Epidermal melanocyte (primary cell): ENCODE measurements at regions not wholly inside any gene's neighbourhood (a gene's known extent, or its start where the extent isn't known, plus 50 kb on each side); places are given as distances from the start of the nearest gene placed in this dataset.
A peak's percentile ranks its signal among the peaks of the same experiment; 100 is the strongest.
"Not testable (repeated sequence)": the region's sequence is repeated elsewhere in the genome, so short reads cannot be mapped to it uniquely, and the experiment has no call there.

Source experiments
- DNase-seq: peaks from one replicate; pipeline ENCODE4 v3.0.0; 2011; ENCODE audit warnings: low spot score; ENCODE audit not compliant: insufficient read length

DNA sequence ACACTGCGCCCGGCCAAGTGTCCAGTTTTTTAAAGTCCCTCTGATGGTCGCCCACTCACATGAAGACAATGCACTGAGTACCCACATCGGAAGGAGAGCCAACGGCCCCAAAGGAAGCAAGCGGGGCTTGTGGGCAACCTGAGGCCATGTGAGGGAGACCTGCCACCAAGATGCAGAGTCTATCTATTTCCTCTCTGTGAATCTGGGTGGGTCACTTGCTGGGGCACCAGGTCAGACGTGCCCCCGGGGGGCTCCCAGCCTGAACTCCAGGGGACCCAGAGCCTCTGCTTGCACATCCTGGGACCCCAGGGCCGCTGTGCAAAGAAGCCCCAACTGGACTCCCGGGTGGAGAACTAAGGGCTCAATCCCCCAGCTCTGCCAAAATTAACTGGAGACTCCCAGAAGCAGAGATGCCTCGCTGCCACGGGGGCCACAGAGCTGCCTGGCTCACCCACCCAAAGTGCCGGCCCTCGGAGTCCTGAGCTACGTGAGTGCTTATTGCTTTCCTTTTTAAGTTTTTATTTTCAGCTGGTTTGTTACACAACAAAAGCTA lies 106.4 kb downstream of the BRD1 start:
- no peak for DNase-seq

DNA sequence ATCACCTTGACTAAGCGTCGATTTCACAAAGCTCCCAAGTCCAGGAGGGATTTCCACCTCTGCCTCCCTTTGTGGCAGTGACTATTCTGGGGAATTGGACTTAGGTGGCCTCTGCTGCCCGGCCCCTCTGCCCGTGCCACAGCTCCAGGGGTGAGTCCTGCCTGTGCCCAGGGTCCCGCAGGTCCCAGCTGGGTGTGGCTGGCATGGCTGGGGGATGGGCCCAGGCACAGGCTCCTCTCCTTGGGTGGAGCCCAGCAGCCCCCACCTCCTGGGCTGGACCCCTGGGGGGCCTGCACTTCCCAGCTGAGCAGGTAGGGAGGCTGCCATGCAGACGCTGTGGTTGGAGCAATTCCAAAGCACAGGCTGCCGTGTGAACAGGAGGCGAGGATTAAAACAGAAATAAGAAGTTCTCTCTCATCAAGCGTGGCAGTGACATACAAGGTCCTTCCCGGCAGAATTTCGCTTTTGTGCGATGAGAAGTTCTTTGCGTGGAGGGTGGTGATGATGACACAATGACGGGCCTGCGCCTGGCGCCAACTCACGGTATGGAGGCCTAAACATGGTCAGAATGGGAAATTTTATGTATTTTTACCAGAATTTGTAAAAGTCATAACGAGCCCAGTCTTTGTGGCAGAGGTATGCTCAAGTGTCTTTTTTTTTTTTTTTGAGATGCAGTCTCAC lies 107.3 kb downstream of the BRD1 start:
- no peak for DNase-seq

DNA sequence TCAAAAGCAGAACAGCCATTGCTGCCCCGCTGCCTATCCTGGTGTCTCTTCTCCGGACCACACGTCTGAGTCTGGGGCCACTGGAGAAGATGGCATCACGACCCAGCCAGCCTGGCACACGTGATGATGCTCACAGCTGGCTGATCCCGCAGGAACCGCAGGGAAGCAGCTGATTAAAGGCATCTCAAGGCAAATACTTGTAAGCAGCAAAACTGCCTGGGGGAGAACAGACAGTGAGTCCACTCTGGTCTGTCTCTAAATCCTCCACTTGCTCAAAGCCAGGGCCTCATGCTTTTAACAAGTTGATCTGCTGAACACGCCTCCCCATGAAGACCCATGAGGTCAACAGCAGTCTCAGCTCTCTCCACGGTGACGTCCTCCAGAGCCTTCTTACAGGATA lies 108.6 kb downstream of the BRD1 start:
- peak; percentile 37 for DNase-seq

DNA sequence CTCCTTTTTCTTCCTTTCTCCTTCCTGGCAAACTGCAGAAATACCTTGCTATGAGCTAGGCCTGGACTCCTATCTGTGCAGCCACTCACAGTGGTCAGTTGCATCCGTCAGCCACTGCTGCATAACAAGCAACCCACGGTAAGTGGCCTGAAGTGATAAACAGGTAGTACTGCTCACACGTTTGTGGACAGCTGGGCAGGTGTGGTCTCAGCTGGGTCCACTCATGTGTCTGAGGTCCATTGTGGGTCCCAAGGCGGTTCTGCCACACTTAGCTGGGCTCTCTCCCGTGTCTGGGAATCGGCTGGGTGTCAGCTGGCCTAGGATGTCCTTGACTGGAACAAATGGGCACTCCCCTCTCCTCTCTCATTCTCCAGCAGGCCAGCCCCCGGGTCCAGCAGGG lies 109.3 kb downstream of the BRD1 start:
- DNase-seq, result no peak

DNA sequence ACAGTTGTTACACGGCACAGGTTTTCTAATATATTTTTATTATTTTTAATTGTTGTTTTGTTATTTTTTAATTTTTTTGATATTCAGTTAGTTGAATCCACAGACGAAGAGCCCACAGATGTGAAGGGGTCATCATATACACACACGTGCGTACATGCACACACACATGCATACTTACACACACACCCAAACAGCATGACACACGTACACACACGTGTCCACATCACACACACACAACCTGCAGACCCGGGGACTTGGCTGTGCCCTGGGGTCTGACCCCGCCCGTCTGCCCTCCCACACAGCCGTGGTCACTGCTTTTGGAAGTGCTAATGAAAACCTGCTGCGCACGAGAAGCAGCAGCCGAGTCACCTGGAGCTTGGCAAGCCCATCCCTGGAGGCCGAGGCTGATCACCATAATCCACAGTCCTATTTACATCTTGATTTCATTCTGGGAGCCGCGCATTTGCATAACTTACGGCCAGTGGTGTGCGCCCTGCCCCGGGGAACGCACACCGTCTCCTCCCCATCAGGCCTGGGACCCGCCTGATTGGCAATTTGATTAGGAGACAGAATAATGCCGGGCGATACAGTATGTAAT lies 110.3 kb downstream of the BRD1 start:
- DNase-seq, result no peak

DNA sequence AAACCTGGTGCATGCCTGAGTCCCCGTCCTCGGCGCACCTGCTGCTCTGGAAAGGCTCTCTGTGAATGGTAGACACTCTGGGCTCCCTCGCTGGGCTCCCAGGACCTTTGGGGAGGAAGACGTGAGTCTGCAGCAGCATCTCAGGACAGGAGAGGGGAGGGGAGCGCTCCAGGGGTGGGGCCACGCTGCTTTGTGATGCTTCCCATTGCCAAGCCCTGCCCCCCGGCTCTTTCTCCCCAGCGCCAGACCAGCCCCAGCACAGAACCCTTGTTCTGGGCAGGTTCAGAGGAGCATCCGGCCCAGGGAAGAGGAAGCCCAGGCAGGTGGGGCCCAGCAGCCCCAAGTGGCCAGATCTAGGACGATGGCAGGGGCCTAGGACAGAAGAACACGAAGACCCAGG lies 111.2 kb downstream of the BRD1 start:
- DNase-seq, result no peak

DNA sequence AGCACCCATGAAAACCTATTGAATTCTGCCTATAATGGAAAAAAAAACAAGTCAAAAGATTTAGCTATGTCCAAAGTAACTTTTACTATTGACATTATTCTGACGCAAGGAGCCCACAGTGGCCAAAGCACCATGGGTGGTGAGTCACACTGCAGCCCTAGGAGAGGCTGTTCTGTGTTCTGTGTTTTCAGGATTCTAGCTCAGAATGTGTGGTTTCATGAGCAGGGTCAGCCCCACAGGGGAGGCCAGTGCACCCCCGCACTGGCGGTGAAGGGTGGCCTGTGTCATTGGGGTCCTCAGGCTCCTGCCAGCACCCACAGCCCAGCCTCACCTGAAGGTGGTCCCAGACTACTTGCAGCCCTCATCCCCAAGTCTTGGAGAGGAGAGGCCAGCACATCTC lies 112.2 kb downstream of the BRD1 start:
- DNase-seq, result no peak

DNA sequence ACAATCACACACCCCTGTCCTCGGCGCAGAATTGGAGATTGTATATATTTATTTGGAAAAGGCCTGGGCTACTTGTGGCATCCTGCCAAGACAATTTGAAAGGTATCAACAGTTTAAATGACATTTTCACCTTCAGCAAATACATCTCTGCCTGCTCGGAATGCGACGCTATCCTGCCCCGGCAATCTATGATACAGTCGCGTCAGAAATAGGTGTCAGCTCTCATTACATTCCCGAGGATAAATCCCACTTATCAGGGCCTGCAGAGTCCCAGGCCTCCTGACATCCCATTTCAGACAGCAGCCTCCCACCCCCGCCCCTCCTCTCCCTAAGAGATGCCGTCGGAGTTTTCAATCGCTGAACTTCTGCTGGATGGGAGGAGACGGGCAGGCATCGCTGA lies 114.7 kb downstream of the BRD1 start:
- no peak for DNase-seq

DNA sequence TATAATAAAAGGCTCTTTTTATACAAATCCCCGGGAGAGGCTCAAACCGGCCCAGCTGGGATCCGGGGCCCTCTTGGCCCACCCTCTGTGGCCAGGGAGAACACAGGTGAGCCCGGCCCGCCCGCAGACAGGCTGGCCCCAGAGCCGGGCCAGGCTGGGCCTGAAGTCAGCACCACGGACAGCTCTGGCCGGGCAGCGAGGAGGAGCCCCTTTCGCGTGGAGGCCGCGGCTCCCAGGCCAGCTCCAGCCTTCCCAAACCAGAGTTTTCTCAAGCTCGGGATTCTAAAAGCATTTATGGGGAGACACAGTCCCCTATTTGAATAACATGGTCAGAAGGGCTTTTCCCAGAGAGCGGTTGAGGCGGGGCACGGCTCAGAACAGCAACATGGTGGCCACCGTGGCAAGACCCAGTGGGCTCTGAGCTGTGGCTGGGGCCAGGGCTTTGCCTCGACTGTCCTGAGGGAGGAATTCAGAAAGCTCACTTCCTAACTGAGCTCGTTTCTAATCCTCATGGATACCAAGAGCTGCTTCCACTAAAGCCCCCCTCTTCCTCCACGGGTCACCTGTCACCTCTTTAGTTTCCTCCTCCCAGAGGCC lies 115.4 kb downstream of the BRD1 start:
- DNase-seq, result no peak

DNA sequence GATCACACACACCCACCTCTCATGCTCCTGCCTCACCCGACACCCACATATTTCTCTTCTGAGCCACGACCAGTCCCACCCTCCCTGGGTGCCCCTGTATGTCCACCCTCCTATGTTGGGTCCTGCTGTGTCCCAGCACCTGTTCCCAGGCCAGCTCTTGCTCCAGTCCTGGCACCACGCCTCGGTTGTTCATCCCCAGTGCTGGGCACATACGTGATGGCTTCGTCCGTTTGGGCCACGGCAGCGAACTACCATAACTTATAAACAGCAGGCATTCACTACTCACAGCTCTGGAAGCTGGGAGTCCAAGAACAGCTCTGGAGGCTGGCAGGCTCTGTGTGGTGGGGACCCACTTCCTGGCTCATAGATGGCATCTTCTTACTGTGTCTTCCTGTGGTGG lies 116.9 kb downstream of the BRD1 start:
- no peak for DNase-seq

DNA sequence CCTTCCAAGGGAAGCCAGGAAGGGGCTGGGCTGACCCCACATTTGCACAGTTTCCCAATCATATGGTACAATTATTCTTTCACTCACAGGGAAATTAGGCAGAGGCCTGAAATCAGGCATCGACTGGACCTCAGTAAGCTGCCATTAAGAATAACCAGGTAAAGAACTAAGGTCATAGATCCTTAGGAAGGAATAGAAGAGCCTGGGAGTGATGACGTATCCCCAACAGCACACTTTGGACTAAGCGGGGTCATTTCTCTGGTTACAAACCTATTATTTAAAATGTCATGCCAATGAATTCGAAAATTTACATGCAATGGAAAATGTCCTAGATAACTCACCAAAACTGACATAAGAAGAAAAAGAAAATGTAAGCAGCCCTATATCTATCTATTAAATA lies 118.2 kb downstream of the BRD1 start:
- DNase-seq, result no peak

DNA sequence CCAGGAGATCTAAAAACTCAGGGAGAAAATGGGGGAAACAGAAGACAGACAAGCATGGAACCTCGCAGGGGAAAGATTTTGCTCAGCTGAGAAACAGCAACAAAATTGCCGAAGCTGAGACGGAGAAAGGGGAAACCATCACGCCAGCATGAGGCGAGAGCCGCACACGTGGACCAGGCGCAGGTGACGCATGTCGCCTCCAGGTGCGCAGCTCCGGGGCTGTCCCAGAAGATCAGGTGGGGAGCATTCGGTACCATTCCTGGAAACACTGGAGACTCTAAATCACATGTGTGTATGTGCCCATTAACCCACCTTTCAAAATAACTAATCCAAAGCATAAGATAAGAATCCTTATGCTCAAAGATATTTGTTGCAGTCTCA lies 121.7 kb downstream of the BRD1 start:
- no peak for DNase-seq

DNA sequence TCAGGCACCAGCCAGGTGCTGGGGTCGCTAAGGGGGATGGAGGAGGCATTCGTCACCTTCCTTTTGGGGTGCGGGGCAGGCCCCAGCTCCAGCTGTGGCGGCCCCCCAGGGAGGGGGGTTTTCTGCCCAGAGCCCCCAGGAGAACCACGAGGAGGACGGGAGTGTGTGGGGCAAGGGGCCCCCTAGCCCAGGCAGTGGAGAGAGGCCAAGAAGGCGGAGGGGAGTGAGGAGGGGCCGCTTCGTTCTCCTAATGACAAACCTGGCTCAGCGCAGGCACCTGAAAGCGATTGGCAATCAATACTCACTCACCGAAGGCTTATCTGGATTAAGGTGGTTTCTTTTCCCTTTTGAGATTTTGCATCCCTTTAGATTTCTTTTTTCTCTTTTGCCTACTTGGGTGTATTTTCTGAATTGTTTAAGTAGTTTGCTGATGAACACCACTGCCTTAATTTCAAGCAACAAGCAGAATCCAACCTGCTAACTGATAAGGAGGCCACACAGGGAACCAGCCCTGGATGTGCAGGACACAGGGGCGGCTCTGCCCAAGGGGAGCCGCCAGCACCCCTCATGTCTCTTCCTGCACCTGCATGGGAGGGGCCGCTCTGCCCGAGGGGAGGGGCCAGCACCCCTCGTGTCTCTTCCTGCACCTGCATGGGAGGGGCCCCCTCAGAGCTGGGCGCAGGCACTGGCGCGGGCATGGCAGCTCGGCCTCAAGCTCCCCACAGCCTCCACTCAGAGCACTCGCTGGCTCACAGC lies 122.3 kb downstream of the BRD1 start:
- no peak for DNase-seq

DNA sequence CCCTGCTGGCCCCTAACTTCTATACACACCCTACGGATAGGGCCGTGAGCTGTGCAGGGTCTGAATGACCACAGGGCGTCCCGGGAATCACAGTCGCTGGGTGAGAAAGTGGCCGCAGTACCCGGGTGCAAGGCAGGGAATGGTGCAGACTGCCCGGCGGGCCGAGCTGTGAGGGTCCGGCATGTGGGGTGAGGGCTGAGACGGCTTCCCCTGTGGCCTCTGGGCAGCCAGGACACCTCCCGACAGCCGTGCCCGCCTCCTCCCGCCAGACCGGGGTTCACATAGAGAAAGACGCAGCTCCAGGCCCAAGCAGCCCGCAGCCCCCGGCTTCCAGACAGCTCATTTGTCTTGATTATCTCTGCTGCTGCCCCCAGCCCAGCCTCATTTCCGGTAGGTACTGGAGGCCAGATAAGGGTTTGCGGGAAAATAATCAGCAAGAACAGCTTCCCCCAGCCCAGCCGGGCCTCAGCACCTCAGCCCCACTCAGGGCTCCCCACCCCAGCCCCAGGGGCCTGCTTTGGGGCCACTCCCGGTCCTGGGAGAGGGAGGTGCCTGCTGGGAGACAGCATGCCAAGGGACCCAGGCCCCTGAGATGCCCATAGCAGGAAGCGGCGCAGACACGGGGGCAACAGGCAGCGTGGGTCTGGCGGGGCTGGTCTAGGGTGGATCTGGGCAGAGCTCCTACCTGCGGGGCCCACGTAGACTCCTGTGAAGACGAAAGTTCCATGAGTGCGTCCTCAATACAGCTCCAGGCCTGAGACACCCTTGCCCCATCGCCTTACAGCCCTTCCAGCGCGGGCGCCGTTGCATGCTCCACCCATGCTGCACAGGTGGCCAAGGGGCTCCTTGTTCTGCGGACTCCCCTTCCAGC lies 123.1 kb downstream of the BRD1 start:
- DNase-seq, result no peak

DNA sequence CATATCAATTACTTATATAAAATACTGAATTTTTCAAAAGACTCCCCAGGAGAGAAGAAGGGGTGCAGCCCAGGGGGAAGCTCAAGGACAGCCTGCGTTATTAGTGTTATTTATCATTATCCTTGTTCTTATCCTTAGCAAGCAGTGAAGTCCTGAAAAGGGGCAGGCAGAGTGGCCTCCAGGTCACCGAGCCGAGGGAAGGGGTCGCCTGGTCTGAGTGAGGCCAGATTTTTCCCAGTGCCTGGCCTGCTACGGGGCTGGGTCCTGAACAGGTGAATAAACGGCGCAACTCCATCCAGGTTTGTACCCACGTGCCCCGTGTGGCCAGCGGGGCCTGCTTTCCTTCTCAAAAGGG lies 123.7 kb downstream of the BRD1 start:
- no peak for DNase-seq

DNA sequence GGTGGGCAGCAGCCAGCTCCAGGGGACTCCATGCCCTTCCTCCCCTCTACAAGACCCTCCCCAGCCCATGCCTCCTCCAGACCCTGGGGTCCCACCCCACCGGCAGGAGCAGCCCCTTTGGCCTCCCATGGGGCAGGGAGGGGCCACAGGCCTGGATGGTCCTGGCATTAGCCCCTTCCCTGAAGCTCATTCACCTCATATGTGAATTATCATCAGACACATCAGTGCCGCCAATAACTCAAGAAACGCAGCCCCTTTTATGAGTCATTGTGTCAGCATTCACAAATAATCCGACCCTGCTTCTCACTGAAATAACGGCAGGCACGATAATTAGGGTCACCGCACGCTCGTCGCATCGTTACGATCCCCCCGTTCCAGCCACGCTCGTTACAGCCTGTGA lies 124.2 kb downstream of the BRD1 start:
- no peak for DNase-seq

DNA sequence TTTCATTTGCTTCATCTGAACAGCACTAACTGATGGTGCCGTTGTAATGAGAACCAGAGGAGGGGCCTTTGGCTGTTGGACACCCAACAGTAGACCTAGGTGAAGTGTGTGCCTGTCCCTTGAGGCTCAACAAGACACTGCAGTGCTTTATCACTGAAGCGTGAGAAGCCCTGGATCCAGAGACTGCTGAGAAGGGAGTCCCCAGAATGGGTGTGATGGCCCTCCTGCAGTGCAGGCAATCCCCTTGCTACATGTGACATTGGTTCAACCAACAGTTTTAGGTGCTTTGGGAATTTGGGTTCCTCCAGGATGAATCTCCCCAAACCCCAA lies 125.6 kb downstream of the BRD1 start:
- DNase-seq, result no peak

DNA sequence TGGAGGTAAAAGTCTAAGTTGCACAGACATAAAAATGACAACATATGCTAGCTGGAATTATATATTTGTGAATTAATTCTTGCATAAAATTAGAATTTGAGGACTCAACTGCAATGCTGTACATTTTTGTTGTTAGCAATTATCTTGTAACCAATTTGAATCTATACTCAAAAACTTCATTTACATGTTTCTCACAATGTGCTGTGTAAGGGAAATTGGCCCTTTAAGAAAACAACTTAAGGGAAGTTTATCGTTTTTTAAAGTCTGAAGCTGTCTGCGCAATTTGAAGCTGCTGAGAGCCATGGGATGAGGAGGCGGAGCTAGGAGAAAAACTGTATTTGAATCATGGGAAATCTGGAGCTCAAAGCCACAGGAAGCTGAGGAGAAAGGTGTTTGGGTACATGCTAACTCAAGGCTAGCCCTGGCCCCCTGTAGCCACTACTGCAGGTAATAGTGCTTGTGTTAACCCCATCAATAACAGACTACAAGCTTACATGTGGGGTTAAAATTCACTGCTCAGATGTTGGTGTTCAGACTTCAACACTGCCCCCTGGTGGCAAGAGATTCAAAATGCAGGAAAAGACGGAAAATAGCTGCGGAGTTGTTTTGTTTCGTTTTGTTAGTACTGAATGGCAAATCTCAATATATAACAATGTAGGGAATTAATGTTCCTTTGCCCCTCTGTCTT lies 126.1 kb downstream of the BRD1 start:
- DNase-seq, result no peak

DNA sequence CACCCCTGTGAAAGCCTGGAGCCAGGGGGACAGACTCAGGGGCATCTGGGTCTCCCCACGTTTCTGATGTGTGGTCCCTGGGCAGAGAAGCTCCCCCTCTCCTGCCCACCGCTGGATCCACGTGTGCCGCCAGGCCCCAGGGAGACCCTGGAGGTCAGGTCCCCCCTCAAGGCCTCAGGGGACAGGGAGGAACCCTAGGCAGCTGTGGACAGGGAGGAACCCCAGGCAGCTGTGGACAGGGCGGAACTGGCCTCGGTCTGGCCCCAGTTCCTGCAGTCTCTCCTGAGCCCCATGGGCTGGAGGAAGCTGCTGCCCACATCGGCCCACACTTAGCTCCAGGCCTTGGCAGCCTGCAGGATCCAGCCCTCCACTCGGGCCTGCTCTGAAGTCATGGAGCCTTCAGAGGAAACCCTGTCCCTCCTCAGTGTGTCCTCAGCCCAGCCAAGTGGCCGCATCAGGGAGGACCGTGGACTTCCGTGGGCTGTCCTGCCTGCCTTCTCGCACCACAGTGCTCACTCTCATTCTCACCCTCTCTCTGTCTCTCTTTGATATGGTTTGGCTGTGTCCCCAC lies 127.7 kb downstream of the BRD1 start:
- no peak for DNase-seq

DNA sequence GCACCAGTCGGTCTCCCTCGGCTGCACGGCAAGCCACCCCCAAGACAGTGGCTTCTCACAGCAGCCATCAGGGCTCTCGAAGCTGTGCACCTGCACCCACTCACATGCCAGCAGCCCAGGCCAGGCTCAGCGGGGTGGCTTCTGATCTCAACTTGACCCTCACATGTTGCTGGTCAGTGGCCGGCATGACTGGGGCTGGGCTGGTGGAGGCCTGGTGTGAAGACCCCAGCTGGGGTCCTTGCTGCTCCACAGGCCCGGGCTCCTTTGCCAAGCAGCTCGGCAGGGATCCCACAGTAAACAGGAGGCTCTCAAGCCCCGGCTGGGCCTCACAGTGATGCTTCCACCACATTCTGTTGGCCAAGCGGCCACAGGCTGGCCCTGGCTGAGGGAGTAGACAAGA lies 128.2 kb downstream of the BRD1 start:
- no peak for DNase-seq

DNA sequence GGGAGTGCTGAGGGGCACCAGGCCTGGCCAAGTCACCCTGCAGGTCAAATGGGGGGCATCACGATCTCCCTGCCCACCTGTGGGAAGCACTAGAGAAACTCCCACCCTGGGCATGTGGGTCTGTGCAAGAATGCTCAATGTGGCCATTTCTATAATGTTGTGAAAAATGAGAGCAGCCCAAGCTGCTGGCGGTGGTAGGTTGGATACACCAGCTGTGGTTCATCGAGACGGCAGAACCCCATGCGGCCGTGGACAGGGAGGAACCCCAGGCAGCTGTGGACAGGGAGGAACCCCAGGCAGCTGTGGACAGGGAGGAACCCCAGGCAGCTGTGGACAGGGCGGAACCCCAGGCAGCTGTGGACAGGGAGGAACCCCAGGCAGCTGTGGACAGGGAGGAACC lies 129.1 kb downstream of the BRD1 start:
- not testable (repeated sequence) for DNase-seq
